GM21737 (cell line): ENCODE measurements at regions not wholly inside any gene's neighbourhood (a gene's known extent, or its start where the extent isn't known, plus 50 kb on each side); places are given as distances from the start of the nearest gene placed in this dataset.

Experiments used
- ATAC-seq: cut with Tn5 transposase; IDR thresholded peaks from one replicate; pipeline ENCODE4 v1.9.1; 2021; ENCODE audit warnings: mild to moderate bottlenecking, moderate library complexity; ENCODE audit not compliant: unreplicated experiment

DNA sequence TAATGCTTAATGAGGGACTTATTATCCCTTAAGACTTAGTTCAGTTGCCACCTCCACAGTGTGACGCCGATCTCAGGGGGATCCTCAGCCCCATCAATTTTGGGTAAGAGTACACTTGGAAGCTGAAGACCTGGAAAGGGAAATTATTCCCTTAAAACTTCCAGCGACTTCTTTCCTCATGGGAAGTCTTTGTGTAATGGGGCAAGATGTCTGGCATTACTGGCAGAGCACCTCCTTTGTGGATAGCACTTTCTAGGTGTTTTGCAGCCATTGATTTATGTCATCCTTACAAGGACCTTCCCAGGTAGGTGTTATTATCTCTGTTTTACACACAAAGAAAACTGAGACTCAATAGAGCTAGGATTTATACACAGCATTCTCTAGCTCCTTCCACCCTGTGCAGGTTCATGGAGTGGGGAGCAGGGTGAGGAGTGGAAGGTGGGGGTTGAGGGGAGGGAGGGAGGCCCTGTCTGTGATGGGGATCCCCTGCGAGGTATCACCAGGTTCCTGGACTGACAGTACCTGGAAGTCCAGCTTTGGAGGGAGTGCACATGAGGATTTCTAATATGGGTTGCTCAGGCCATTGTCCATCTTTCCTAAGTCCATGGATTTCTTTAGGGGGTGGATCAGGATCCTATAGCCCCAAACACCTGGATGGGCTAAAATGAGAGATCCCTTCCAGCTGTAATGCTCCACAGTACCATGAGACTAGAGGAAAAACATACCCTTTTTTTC is 79.4 kb downstream of the MYCN start:
- ATAC-seq: no peak

DNA sequence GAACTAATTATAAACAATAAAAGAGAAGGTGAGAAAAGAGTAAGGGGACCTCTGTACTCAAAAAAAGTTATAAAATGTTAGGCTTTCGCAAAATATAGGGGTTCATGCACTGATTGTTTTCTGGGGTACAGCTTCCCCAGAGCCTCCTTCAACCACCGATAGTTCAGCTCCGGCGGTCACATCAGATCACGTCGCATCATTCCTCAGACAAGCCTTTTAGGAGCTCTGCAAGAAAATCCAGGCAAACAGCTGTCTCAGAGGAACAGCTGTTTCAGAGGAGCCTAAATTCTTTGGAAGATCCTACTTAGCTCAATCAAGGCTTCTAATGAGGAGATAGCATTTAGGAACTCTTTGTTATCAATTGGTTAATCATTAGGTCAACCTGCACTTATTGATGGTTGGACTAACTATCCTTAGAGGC is 78.7 kb downstream of the MYCN start:
- no peak for ATAC-seq

DNA sequence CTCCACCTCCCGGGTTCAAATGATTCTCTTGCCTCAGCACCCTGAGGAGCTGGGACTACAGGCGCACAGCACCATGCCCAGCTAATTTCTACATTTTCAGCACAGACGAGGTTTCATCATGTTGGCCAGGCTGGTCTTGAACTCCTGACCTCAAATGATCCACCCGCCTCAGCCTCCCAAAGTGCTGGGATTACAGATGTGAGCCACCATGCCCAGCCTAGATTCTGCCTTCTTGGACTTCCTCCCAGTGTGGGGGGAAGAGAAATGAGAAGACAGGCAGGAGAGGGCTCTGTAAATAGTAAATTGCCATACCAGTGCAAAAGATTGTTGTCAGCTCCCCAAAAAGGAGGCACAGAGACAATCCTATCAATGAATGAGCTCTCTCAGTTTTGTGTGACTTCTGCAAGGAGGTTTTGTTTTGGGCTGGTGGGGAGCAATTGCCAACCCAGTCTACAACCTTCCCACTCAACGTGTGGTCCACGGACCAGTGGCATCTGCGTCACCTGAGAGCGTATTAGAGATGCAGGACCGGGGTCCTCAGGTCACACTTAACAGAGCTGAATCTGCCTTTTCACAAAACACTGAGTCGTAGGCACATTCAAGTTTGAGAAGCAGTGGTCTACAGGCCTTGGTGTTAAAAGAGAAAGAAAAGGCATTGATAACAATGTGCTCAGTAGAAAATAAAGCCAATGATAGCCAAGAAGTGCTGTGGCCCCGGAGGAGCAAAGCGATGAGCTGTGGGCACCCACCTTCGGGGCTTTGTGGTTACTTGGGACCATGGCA is 78.1 kb downstream of the MYCN start:
- ATAC-seq: no peak

DNA sequence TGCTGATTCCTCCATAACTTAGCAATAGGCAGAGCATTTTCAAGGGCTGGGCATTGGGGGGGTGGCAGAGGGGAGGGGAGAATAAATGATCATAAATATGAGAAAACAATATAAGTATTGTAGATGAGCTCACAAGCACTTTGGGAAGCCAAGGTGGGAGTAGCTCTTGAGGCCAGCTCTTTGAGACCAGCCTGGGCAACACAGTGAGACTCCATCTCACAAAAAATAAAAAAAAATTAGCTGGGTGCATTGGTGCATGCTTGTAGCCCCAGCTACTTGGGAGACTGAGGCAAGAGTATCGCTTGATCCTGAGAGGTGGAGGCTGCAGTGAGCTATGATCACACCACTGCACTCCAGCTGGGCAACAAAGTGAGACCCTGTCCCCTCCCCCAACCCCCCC is 75.9 kb downstream of the MYCN start:
- ATAC-seq: no peak

DNA sequence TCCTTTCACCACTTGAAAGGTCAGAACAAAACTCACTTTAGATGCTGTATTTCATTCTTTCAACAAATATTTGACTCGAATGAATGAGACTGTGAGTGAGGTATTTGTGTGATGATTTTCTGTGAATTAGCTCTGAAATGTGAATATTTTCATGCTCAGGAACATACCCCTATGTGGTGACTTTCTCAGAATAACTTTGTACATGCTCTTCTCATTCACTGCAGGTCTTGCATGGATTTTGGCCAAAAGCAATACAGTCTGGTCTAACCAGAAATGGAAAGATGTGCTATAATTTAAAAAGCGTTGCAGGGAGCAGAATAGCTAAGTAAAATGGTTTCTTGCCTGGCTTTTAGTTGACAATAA is 75.5 kb downstream of the MYCN start:
- ATAC-seq: no peak

DNA sequence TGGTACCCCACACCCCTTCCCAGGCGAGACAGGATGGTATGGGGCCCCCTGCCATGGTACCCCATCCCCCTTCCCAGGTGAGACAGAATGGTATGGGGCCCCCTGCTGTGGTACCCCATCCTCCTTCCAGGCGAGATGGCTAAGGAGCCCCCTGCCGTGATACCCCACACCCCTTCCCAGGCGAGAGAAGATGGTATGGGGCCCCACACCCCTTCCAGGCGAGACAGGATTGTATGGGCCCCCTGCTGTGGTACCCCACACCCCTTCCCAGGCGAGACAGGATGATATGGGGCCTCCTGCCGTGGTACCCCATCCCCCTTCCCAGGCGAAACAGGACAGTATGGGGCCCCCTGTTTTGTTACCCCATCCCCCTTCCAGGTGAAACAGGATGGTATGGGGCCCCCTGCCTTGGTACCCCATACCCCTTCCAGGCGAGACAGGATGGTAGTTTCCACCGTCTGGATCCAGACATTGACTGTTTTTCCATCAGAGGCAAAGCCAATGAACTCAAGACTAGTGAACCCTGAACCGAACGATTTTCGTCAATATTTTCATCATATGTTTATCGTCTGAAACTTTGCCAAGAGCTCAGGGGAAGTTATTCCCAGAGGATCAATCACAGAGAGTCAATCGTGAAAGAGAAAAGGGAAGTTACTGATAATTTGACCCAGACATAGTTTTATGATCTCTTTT is 75.0 kb downstream of the MYCN start:
- no peak for ATAC-seq

DNA sequence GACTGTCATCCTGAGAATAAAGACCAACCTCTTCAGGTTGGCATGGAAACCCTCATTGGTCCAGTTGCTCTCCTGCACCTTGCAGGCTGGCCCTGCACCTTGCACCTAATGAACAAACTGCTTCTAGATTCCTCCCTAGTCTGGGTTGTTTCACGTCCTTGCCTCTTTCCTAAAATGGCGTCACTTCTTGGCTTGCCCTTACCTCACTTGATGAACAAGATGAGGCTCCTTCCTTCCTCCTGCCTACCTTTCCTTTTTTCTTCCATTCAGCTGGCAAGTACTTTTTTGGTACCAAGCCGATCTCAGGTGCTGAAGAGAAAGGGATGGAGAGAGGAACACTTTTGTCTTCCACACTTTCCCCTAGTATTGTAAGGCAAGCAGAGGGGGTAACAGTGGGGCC is 74.5 kb downstream of the MYCN start:
- no peak for ATAC-seq

DNA sequence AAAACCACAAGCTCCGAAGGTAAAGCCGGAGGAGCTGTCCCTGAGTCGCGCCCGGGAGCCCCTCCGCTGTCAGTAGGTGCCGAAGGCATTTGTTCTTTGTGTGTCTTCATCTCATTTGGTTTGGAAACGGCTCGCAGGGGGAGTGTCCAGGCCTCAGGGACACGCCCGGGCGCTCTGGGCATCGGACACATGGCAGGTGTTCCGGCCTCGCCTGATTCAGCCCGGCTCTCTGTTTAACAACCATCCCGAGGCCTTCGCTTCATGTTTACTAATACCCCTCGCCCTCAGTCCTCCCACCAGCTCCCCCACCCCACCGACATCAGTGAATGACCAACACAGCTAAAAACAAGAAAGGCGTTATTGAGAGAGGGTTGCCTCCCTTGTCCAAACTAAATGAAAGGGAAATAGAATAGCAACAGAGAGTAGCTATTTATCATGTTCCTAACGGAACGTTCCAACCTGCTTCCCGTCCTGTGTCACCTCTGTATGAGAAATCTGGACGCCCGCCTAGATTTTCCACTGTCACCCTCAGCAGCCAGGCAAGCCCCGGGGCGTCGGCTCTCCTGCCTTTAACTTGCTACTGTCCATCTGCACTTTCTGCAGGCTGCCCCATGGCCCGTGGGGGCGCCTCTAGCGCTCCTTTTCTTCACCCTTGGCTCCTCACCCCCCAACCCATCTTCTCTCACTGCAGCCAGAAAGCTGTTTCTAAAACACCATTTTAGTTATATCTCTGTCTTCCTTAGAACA is 73.9 kb downstream of the MYCN start:
- ATAC-seq: no peak

DNA sequence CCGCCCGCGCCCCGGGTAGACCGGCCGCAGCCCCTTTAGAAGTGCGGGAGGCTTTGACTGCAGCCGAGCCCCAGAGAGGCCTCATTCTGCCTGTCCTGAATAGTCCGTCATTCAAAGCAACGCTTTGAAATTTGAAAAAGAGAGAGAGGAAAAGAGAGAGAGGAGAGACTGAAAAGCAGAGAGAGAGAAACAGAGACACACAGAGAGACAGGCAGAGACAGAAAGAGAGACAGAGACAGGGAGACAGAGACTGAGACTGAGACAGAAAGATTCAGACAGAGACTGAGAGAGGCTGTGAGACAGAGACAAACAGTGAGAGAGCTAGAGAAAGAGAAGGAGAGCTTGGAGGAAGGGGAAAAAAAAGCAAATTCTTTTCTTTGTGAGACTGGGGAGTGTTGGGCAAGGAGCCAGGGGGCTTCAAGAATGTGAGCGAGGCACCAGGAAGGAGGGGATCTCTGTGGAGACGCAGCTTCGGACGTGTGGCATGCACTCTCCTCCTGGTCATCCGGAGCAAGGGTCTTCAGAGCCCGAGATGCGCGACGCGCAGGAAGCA is 73.1 kb downstream of the MYCN start:
- no peak for ATAC-seq

DNA sequence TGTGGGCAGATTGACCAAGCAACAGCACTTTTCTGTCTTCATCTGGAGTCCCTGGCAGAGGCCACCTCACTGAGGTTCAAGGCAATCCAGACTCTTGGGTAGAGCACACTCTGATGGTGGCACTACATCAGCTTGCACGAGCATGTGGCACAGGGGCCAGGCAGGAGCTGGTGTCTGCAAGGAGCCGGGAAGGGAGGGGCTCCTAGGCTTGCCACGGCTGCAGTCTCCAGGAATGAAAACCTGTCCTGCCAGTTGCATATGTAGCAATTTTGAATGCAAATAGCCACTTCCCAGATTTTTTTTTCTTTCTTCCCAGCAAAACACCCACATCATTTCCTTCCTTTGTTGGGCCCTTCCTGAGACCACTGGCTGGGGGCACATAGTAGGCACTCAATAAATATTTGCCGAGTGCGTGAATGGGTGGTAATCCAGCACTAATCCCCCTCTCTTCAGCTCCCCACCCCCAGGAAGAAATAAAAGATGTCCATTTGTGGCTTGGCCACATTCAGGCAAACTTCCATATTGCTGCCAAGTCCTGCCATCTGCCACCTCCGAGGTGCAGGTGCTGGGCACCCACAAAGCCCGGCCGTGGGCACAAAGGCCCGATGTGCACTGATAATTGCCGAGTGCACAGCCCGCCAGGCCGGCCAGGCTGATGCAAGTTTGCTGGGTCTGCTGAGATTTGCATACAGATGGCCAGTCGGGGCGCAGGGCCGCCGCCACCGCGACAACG is 72.4 kb downstream of the MYCN start:
- ATAC-seq: no peak

DNA sequence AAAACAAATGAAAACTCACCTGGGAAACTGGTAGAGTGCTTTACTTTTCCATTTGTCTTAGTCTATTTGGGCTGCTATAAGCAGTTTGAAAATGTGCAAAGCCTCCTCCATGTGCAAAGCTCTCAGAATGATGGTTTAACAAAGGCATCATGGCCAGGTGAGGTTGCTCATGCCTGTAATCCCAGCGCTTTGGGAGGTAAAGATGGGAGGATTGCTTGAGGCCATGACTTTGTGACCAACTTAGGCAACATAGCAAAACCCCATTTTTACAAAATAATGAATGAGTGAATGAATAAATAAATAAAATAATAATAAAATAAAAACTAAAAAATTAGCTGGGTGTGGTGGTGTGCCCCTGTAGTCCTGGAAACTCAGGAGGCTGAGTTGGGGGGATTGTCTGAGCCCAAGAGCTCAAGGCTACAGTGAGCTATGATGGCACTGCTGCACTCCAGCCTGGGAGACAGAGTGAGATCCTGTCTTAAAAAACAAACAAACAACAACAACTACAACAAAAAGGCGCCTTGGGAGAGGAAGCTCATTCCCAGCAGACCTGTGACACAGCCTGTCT is 71.8 kb downstream of the MYCN start:
- ATAC-seq: no peak

DNA sequence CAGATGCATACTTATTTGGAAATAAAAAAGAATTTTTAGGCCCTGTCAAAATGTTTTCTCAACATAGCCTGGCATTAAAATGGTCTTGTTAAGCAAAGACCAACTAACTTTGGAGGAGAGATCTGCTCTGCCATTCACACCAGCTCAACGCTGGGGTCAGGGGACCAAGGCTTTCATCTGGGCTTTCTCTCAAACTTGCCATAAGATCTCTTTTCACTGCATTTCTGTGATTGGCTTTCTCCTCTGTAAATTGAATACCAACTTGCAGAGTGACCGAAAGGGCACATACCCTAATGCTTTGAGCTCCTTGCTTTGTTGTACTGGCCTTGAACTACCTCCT is 71.2 kb downstream of the MYCN start:
- ATAC-seq: no peak

DNA sequence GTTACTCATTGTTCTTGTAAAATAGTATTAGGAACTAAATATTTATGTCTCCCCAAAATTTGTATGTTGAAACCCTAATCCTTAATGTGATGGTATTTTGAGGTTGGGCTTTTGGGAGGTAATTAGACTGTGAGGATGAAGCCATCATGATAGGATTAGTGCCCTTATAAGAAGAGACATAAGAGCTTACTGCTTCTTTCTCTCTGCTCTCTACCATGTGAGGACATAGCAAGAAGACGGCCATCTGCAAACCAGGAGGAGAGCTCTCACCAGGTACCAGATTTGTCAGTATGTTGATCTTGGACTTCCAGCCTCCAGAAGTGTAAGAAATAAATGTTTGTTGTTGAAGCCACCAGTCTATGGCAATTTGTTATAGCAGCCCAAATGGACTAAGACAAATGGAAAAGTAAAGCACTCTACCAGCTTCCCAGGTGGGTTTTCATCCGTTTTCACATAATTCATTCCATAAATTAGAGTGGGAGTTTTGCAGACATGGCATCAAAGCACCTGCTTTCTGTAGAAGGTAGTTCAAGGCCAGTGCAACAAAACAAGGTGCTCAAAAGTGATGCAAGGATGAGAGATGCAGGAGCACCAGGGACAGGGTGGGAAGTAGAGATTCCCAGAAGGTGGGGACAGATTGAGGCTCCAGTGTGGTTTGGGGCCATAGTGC is 70.7 kb downstream of the MYCN start:
- no peak for ATAC-seq

DNA sequence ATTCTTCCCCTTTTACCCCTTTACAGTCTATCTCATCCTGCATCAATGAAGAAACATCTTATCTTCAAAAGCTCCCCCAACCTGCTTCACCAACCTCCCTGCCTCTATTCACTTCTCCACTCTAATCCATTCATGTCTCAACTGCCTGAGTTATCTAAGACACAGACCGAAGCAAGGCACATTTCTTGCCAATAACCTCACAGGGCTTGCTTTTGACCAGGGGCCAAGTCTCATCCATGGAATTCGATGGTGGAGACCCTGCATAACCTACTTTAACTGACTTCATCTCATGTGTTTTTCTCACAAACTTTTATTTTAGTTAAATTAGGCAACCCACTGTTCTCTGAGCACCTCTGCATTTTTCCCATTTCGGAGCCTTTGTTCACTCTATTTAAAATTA is 69.7 kb downstream of the MYCN start:
- no peak for ATAC-seq

DNA sequence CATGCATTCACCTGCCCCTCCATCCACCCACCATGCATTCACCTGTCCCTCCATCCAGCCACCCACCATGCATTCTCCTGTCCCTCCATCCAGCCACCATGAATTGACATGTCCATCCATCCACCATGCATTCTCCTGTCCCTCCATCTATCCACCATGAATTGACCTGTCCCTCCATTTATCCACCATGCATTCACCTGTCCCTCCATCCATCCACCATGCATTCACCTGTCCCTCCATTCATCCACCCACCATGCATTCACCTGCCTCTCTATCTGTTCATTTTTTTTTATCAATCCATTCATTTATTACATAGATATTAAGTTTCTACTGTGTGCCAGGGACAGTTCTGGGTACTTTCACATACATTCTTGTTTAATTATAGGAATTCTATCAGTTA is 69.2 kb downstream of the MYCN start:
- ATAC-seq: no peak

DNA sequence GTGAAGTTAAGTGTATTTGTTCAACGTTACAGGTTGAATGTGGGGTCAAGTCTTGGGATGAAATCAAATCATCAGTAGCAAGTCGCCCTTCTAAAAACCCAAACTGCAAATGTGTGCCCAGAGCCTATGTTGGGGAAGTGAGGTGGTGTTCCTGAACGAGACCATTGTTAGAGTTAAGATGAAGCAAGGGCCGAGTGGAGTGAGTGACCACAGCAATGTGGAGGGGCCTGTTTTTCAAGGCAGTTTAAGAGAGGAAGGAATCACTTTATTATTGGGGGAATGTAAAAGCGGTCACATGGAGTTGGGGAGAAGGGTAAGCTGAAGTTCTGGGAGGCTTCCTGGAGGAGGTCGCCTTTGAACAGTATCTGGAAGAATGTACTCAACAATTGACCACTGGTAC is 68.5 kb downstream of the MYCN start:
- ATAC-seq: no peak

DNA sequence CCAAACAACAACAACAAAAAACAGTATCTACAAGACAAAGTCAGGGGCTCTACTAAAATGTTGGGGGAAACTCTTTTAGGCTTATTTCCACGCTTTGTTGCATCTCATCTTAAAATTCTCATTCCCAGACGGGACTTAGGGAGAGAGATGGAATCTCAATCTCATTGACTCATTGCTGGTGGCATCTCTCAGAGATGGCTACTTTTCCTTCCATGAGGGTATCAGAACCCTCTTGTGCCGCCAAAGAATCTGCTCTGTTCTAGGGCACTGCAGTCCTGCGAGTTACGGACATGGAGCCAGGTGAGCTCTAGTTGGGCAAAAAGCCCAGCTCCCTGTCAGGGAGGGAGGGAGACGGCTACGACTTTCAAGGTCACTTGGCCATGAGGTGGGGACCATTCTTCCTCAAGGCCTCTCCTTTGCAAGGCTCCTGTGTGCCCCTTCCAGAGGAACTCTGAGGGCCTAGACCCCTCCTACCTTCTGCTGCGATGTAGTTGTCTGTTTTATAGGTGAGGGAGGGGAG is 68.0 kb downstream of the MYCN start:
- no peak for ATAC-seq

DNA sequence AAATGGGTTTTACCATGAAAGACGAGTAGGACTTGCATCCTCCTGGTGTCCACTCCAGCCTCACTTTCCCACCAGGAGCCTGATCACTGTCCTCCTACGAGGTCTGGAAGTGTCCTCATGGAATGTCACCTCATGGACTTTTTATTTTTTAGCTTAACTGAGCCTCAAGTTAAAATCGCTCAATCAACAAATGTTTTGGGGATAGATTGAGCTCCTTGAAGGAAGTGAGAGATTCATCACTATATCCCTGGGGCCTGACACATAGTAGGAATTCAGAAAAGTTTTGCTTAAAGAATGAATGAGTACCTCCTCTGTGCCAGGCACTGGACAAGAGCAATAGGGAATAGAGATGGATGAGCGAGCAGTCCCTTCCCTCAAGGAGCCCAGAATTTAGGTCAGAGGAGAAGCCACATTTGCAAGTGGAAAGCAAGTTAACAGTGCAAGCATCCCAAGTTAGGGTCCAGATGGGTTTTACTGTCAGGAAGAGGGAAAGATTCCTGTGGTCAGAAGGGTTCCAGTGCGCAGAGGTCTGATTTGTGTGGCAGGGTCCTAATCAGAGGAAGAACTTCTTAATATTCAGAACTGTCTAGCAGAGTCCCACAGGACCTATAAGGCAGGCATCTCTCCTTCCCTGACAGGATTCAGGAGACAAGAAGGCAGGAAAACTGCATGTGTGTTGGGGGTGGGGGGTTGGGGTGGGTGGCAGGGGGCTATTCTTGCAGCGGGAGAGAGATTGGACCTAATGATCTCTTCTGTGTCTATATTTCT is 67.0 kb downstream of the MYCN start:
- no peak for ATAC-seq
